Panc1 (cell line): ENCODE measurements at regions not wholly inside any gene's neighbourhood (a gene's known extent, or its start where the extent isn't known, plus 50 kb on each side); places are given as distances from the start of the nearest gene placed in this dataset.

Experiments
- CTCF ChIP-seq: fragments of 450-650 bp; IDR thresholded peaks from 2 replicates; pipeline ENCODE4 v1.5.1; 2017; ENCODE audit warnings: mild to moderate bottlenecking
- POLR2AphosphoS5 ChIP-seq: IDR thresholded peaks from 2 replicates; pipeline ENCODE4 v1.6.1; 2012; ENCODE audit warnings: mild to moderate bottlenecking, low read depth, low read length, moderate library complexity

GRCh38 chr9:82161876-82162275 is 173.3 kb downstream of the SPATA31D1 start:
- TF ChIP-seq CTCF (no peak), POLR2AphosphoS5 (no peak)
